Omental fat pad (tissue), 3 donors: ENCODE measurements at regions not wholly inside any gene's neighbourhood (a gene's known extent, or its start where the extent isn't known, plus 50 kb on each side); places are given as distances from the start of the nearest gene placed in this dataset.
"Not testable (repeated sequence)": the region's sequence is repeated elsewhere in the genome, so short reads cannot be mapped to it uniquely, and the experiment has no call there.

ENCODE experiments used
- ATAC-seq: fragments of 150-250 bp; one replicate; pipeline ENCODE4 v1.9.1; 2016; ENCODE audit warnings: mild to moderate bottlenecking, moderate library complexity; ENCODE audit not compliant: low FRiP score
- DNase-seq: peaks from one replicate; pipeline ENCODE4 v3.0.0-alpha.2; 2019; ENCODE audit warnings: low spot score
- TF ChIP-seq, protein P1 (sequence below), 3 donors: fragments of 450-650 bp; IDR thresholded peaks; one replicate each; pipeline ENCODE4 v1.5.1; 2016 to 2017; ENCODE audit warnings: antibody characterized with exemption in 3 of 3, mild to moderate bottlenecking in 3 of 3, moderate library complexity in 2 of 3

GRCh38 chr4:177975315-177975987 lies 533.2 kb upstream of the AGA start:
- TF ChIP-seq, protein P1, sequence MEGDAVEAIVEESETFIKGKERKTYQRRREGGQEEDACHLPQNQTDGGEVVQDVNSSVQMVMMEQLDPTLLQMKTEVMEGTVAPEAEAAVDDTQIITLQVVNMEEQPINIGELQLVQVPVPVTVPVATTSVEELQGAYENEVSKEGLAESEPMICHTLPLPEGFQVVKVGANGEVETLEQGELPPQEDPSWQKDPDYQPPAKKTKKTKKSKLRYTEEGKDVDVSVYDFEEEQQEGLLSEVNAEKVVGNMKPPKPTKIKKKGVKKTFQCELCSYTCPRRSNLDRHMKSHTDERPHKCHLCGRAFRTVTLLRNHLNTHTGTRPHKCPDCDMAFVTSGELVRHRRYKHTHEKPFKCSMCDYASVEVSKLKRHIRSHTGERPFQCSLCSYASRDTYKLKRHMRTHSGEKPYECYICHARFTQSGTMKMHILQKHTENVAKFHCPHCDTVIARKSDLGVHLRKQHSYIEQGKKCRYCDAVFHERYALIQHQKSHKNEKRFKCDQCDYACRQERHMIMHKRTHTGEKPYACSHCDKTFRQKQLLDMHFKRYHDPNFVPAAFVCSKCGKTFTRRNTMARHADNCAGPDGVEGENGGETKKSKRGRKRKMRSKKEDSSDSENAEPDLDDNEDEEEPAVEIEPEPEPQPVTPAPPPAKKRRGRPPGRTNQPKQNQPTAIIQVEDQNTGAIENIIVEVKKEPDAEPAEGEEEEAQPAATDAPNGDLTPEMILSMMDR (IDR thresholded peaks at IDR 0.05): no peak
- no peak for ATAC-seq

GRCh38 chr4:177986236-177986635 lies 544.0 kb upstream of the AGA start:
- DNase-seq (no peak), ATAC-seq (no peak)
- TF ChIP-seq, protein P1 (IDR thresholded peaks at IDR 0.05): no peak

More at GRCh38 chr4:177975315-177975987, 533.2 kb upstream of the AGA start:
- no peak for DNase-seq

DNA sequence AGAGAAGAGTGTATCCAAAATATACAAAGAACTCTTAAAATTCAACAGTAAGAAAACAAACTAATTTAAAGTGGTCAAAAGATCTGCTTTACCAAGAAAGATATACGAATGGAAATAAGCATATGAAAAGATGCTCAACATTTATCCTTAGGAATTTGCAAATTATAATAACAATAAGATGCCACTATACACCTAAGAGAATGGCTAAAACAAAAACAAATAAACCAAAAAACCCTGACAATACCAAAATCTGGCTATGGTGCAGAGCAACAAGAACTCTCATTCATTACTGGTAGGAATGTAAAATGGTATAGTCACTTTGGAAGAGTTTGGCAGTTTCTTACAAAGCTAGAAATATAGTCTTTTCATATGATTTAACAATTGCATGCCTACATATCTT lies 545.7 kb upstream of the AGA start:
- DNase-seq: no peak
- ATAC-seq: no peak
- TF ChIP-seq, protein P1 (IDR thresholded peaks at IDR 0.05): no peak

DNA sequence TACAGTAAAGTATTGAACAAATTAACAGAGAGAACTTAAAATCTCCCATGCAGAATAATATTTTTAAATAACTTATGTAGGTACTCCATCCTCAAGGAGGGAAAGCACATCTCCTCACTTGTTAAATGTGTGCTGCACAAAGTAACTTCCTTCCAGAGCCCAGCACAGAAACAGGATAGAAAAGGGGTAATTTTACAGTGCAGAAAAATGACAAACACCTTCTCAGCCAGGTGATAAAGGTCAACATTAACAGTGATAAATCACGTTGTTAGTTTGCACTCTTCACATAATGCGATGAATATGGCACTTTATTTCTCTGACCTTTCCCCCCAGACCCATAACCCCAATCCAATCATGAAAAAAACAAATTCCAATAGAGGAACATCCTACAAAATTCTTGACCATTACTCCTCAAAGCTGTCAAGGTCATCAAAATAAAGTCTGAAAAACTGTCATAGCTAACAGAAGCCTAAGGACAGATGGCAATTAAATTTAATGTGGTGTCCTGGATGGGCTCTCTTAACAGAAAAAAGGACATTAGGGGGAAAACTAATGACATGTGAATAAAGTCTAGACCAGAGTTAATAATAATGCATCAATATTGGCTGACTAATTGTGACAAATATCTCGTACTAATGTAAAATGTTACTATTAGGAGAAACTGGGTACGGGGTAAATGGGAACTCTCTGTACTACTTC lies 547.4 kb upstream of the AGA start:
- ATAC-seq (no peak), DNase-seq (no peak)
- TF ChIP-seq, protein P1 (IDR thresholded peaks at IDR 0.05): no peak

GRCh38 chr4:178003098-178003657 lies 560.9 kb upstream of the AGA start:
- ATAC-seq: no peak
- no peak for DNase-seq
- TF ChIP-seq, protein P1 (IDR thresholded peaks at IDR 0.05): no peak

GRCh38 chr4:178010596-178010995 lies 568.4 kb upstream of the AGA start:
- DNase-seq: no peak
- TF ChIP-seq, protein P1 (IDR thresholded peaks at IDR 0.05): no peak
- ATAC-seq: no peak

DNA sequence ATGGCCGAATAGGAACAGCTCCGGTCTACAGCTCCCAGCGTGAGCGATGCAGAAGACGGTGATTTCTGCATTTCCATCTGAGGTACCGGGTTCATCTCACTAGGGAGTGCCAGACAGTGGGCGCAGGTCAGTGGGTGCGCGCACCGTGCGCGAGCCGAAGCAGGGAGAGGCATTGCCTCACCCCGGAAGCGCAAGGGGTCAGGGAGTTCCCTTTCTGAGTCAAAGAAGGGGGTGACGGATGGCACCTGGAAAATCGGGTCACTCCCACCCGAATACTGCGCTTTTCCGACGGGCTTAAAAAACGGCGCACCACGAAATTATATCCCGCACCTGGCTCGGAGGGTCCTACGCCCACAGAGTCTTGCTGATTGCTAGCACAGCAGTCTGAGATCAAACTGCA lies 572.8 kb upstream of the AGA start:
- DNase-seq, ATAC-seq: not testable (repeated sequence)
